Esophagus muscularis mucosa (tissue), 4 donors: ENCODE measurements at regions not wholly inside any gene's neighbourhood (a gene's known extent, or its start where the extent isn't known, plus 50 kb on each side); places are given as distances from the start of the nearest gene placed in this dataset.
"Not testable (repeated sequence)": the region's sequence is repeated elsewhere in the genome, so short reads cannot be mapped to it uniquely, and the experiment has no call there.

Experiments
- EP300 ChIP-seq: sonication (generic); formaldehyde crosslinking; IDR thresholded peaks from one replicate; pipeline ENCODE4 v1.6.1; 2017; ENCODE audit warnings: antibody characterized with exemption
- POLR2A ChIP-seq: fragments of 450-650 bp; IDR thresholded peaks from one replicate; pipeline ENCODE4 v1.6.1; 2017; ENCODE audit warnings: antibody characterized with exemption, moderate library complexity, mild to moderate bottlenecking, low read depth
- TF ChIP-seq, protein P1 (sequence below), 3 experiments: fragments of 200-600 bp in 2 of 3; fragments of 450-650 bp in 1 of 3; sonication (generic) in 2 of 3; IDR thresholded peaks; one replicate each; pipeline ENCODE4 v1.5.1; 2017 to 2019; ENCODE audit warnings: antibody characterized with exemption in 3 of 3, mild to moderate bottlenecking in 2 of 3, moderate library complexity in 1 of 3

- not testable (repeated sequence) for TF ChIP-seq POLR2A, EP300
- TF ChIP-seq, protein P1, sequence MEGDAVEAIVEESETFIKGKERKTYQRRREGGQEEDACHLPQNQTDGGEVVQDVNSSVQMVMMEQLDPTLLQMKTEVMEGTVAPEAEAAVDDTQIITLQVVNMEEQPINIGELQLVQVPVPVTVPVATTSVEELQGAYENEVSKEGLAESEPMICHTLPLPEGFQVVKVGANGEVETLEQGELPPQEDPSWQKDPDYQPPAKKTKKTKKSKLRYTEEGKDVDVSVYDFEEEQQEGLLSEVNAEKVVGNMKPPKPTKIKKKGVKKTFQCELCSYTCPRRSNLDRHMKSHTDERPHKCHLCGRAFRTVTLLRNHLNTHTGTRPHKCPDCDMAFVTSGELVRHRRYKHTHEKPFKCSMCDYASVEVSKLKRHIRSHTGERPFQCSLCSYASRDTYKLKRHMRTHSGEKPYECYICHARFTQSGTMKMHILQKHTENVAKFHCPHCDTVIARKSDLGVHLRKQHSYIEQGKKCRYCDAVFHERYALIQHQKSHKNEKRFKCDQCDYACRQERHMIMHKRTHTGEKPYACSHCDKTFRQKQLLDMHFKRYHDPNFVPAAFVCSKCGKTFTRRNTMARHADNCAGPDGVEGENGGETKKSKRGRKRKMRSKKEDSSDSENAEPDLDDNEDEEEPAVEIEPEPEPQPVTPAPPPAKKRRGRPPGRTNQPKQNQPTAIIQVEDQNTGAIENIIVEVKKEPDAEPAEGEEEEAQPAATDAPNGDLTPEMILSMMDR (IDR thresholded peaks at IDR 0.05): not testable (repeated sequence)
Observed at GRCh38 chr16:29286161-29286560, 120.3 kb downstream of the NPIPB11 start.
